GM21390 (cell line): ENCODE measurements at regions not wholly inside any gene's neighbourhood (a gene's known extent, or its start where the extent isn't known, plus 50 kb on each side); places are given as distances from the start of the nearest gene placed in this dataset.
"Not testable (repeated sequence)": the region's sequence is repeated elsewhere in the genome, so short reads cannot be mapped to it uniquely, and the experiment has no call there.

ENCODE experiments used
- ATAC-seq: cut with Tn5 transposase; IDR thresholded peaks from one replicate; pipeline ENCODE4 v1.9.1; 2021; ENCODE audit not compliant: unreplicated experiment

- ATAC-seq: no peak
These were observed 219.1 kb downstream of the PHLDA1 start for GRCh38 chr12:75812271-75813018.

- no peak for ATAC-seq
These were observed 221.8 kb downstream of the PHLDA1 start for GRCh38 chr12:75809746-75810145.

GRCh38 chr12:75807494-75807893 is 224.1 kb downstream of the PHLDA1 start:
- ATAC-seq: no peak

- no peak for ATAC-seq
These were observed 225.7 kb downstream of the PHLDA1 start for GRCh38 chr12:75805905-75806304.

- no peak for ATAC-seq
These were observed 226.3 kb downstream of the PHLDA1 start for GRCh38 chr12:75805320-75805719.

- ATAC-seq: no peak
These were observed 233.2 kb downstream of the PHLDA1 start for GRCh38 chr12:75798136-75798926.

- ATAC-seq: no peak
These were observed 236.5 kb downstream of the PHLDA1 start for GRCh38 chr12:75795125-75795524.

GRCh38 chr12:75792687-75793086 is 238.9 kb downstream of the PHLDA1 start:
- ATAC-seq: no peak

GRCh38 chr12:75790219-75790618 is 241.4 kb downstream of the PHLDA1 start:
- no peak for ATAC-seq

- ATAC-seq: not testable (repeated sequence)
These were observed 244.4 kb downstream of the PHLDA1 start for GRCh38 chr12:75787146-75787545.

GRCh38 chr12:75786070-75786469 is 245.5 kb downstream of the PHLDA1 start:
- ATAC-seq: no peak

- ATAC-seq: no peak
These were observed 247.0 kb downstream of the PHLDA1 start for GRCh38 chr12:75784591-75784990.

- no peak for ATAC-seq
These were observed 248.3 kb downstream of the PHLDA1 start for GRCh38 chr12:75783093-75783877.

GRCh38 chr12:75782069-75782581 is 249.5 kb downstream of the PHLDA1 start:
- ATAC-seq: no peak

GRCh38 chr12:75781532-75782046 is 250.0 kb downstream of the PHLDA1 start:
- ATAC-seq: no peak

GRCh38 chr12:75779891-75780496 is 251.6 kb downstream of the PHLDA1 start:
- no peak for ATAC-seq

GRCh38 chr12:75774261-75775052 is 257.1 kb downstream of the PHLDA1 start:
- ATAC-seq: peak; percentile 72

GRCh38 chr12:75773377-75773776 is 258.2 kb downstream of the PHLDA1 start:
- ATAC-seq: no peak

GRCh38 chr12:75771023-75771422 is 259.6 kb upstream of the KRR1 start:
- no peak for ATAC-seq

GRCh38 chr12:75767957-75768356 is 256.5 kb upstream of the KRR1 start:
- ATAC-seq: no peak
